ENCODE measurements at regions not wholly inside any gene's neighbourhood (a gene's known extent, or its start where the extent isn't known, plus 50 kb on each side); places are given as distances from the start of the nearest gene placed in this dataset.
"Not testable (repeated sequence)": the region's sequence is repeated elsewhere in the genome, so short reads cannot be mapped to it uniquely, and the experiment has no call there.

DNA sequence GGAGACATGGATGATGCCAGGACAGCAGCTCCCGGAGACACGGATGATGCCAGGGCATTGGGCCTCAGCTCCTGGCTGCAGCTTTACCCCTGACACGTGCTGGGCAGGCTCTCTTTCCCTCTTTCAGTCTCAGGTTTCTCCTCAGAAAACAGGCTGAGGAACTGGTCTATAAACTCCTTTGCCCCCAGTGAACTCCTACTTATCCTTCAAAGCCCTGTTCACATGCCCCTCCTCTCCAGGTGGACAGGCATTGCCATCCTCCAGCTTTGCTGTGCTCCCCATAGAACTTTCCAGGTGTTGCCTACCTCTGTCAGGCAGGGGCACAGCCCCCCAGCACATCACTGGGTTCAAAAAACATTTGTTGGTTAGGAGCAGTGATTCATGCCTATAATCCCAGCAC lies 198.4 kb downstream of the BANP start:
- TF ChIP-seq, protein P1, sequence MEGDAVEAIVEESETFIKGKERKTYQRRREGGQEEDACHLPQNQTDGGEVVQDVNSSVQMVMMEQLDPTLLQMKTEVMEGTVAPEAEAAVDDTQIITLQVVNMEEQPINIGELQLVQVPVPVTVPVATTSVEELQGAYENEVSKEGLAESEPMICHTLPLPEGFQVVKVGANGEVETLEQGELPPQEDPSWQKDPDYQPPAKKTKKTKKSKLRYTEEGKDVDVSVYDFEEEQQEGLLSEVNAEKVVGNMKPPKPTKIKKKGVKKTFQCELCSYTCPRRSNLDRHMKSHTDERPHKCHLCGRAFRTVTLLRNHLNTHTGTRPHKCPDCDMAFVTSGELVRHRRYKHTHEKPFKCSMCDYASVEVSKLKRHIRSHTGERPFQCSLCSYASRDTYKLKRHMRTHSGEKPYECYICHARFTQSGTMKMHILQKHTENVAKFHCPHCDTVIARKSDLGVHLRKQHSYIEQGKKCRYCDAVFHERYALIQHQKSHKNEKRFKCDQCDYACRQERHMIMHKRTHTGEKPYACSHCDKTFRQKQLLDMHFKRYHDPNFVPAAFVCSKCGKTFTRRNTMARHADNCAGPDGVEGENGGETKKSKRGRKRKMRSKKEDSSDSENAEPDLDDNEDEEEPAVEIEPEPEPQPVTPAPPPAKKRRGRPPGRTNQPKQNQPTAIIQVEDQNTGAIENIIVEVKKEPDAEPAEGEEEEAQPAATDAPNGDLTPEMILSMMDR (IDR thresholded peaks at IDR 0.05; ENCODE audit: borderline replicate concordance, extremely low read depth, low read length, poor library complexity, severe bottlenecking) = not testable (repeated sequence)
- not testable (repeated sequence) for TF ChIP-seq EZH2 (IDR thresholded peaks at IDR 0.05; ENCODE audit: borderline replicate concordance, low read depth, low read length, severe bottlenecking)
